Activated CD8-positive, alpha-beta T cell treated with anti-CD3 and anti-CD28 coated beads for 36 hours (primary cell): ENCODE measurements at regions not wholly inside any gene's neighbourhood (a gene's known extent, or its start where the extent isn't known, plus 50 kb on each side); places are given as distances from the start of the nearest gene placed in this dataset.

Source experiments
- ATAC-seq: fragments of 200-7000 bp; cut with Tn5 transposase; one replicate; pipeline ENCODE4 v1.10.0; 2021; ENCODE audit warnings: mild to moderate bottlenecking, moderate library complexity
- CTCF ChIA-PET: fragments of 350-600 bp; sonication (Branson Sonifier 250); formaldehyde crosslinking; loops from one replicate; lab custom pipeline; 2021; ENCODE audit warnings: antibody characterized with exemption; lab: Charles Lee
- POLR2A ChIA-PET: fragments of 350-600 bp; sonication (Branson Sonifier 250); formaldehyde crosslinking; loops from one replicate; lab custom pipeline; 2021; ENCODE audit warnings: antibody characterized with exemption; lab: Charles Lee
- DNase-seq: peaks from one replicate; pipeline ENCODE4 v3.0.0-alpha.2; 2020
- H3K27ac Mint-ChIP-seq: one replicate; pipeline ENCODE4 v1.8.0; 2021; ENCODE audit warnings: mild to moderate bottlenecking, mixed read lengths
- H3K27me3 Mint-ChIP-seq: one replicate; pipeline ENCODE4 v1.8.0; 2021; ENCODE audit warnings: mixed read lengths
- H3K36me3 Mint-ChIP-seq: one replicate; pipeline ENCODE4 v1.8.0; 2021; ENCODE audit warnings: low read depth, mixed read lengths
- H3K4me1 Mint-ChIP-seq: one replicate; pipeline ENCODE4 v1.8.0; 2021; ENCODE audit warnings: low read depth, mixed read lengths
- H3K4me3 Mint-ChIP-seq: one replicate; pipeline ENCODE4 v1.8.0; 2021; ENCODE audit warnings: mild to moderate bottlenecking, moderate library complexity, mixed read lengths
- H3K9me3 Mint-ChIP-seq: one replicate; pipeline ENCODE4 v1.8.0; 2021; ENCODE audit warnings: mixed read lengths
- intact Hi-C: fragments of 100-400 bp; cut with micrococcal nuclease; formaldehyde crosslinking; loops from one replicate; pipeline ENCODE4 v1.10.0; 2022
- TF ChIP-seq, protein P1 (sequence below): fragments of 200-600 bp; IDR thresholded peaks from one replicate; pipeline ENCODE4 v1.8.0; 2022; ENCODE audit warnings: antibody characterized with exemption, mild to moderate bottlenecking

DNA sequence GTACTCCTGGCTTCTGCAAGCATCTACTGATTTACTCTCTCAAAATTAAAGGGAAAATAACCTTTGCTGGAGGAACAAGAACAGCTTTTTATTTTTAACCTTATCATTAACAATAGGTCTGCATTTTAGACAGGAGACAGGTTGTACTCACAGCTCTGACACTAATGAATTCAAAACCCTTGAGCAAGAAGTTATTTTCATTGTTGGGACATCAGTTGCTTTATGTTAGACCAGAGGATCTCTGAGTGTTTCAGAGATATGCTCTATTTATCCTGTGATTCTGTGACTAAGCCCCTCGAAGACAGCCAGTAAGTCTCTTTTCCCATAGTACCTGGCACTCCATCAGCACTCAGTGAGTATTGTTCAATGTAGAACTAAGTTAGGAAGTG lies 190.2 kb upstream of the PCSK5 start:
- ATAC-seq (no peak), DNase-seq (no peak)
- Mint-ChIP-seq H3K4me3 (no peak overlapping the region), H3K36me3 (no peaks in the 10 kb centered on the region), H3K27me3 (peaks cover 1% of the 10 kb centered on the region), H3K27ac (no peak overlapping the region), H3K9me3 (no peaks in the 10 kb centered on the region), H3K4me1 (no peaks in the 10 kb centered on the region)
- TF ChIP-seq, protein P1, sequence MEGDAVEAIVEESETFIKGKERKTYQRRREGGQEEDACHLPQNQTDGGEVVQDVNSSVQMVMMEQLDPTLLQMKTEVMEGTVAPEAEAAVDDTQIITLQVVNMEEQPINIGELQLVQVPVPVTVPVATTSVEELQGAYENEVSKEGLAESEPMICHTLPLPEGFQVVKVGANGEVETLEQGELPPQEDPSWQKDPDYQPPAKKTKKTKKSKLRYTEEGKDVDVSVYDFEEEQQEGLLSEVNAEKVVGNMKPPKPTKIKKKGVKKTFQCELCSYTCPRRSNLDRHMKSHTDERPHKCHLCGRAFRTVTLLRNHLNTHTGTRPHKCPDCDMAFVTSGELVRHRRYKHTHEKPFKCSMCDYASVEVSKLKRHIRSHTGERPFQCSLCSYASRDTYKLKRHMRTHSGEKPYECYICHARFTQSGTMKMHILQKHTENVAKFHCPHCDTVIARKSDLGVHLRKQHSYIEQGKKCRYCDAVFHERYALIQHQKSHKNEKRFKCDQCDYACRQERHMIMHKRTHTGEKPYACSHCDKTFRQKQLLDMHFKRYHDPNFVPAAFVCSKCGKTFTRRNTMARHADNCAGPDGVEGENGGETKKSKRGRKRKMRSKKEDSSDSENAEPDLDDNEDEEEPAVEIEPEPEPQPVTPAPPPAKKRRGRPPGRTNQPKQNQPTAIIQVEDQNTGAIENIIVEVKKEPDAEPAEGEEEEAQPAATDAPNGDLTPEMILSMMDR = no peak
- intact Hi-C loops = no loop called here
- CTCF ChIA-PET = no interaction called here
- POLR2A ChIA-PET = no interaction called here

DNA sequence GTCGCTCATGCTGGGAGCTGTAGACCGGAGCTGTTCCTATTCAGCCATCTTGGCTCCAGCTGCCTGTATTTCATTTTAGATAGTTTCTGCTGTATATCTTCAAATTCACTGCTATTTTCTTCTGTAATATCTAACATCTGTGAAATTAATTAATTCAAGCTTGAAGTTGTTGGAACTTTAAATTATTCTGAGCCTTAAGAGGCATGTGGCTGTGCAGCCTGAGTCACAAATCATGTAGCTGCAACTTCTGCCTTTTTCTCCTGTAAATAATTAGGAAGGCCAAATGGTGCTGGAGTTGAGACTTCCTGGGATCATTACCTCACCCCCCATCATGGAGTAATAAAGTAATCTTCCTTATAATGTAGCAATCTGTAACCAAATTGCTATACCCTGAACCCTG lies 183.3 kb upstream of the PCSK5 start:
- no peaks in the 10 kb centered on the region for H3K4me1 Mint-ChIP-seq
- ATAC-seq (no peak), DNase-seq (no peak)
- POLR2A ChIA-PET = no interaction called here
- no peaks in the 10 kb centered on the region for H3K36me3 Mint-ChIP-seq
- H3K27me3 Mint-ChIP-seq = peaks cover 1% of the 10 kb centered on the region
- H3K4me3 Mint-ChIP-seq = no peak overlapping the region
- no peak overlapping the region for H3K27ac Mint-ChIP-seq
- H3K9me3 Mint-ChIP-seq = no peaks in the 10 kb centered on the region
- TF ChIP-seq, protein P1 = no peak
- intact Hi-C loops = no loop called here
- CTCF ChIA-PET = no interaction called here

DNA sequence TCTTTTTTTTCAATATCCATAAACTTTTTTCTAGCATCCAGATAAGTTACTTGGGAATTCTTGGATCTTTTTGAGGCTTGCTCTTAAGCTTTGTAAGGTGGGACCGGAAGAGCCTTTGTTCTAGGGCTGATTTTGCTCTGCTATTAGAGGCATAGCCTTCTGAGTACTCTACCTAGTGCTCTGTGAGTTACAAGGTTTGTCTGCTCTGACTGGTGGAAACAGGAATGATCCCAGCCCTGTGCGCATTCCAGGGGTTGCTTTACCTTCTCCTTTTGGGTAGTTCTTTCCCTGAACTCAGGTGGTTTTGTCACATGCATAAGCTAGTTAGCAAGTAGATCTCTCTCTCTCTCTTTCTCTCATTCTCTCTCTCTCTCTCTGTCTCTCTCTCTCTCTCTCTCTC lies 180.8 kb upstream of the PCSK5 start:
- ChIA-PET CTCF (no interaction called here), POLR2A (no interaction called here)
- intact Hi-C loops = no loop called here
- ATAC-seq (no peak), DNase-seq (no peak)
- TF ChIP-seq, protein P1 = no peak
- Mint-ChIP-seq H3K36me3 (no peaks in the 10 kb centered on the region), H3K9me3 (no peaks in the 10 kb centered on the region), H3K27me3 (no peaks in the 10 kb centered on the region), H3K27ac (no peak overlapping the region), H3K4me3 (no peak overlapping the region), H3K4me1 (no peaks in the 10 kb centered on the region)

DNA sequence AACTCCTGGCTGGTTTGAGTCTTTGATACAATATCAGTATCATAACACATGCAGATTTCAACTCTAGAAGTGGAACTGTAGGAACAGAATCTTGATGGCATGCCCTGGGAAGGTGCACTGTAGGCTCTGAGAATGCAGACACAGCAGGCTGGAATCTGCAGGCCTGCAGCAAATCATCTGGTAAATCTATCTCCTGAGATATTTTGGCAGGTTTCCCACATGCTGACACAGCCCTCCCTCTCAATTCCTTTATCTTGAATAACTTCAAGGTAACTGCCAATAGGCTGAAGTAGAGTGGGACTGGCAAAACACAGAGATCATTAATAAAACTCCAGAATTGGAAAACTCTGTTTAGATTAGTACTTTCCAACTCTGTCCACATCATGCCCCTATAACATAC lies 177.8 kb upstream of the PCSK5 start:
- POLR2A ChIA-PET = no interaction called here
- Mint-ChIP-seq H3K27me3 (peaks cover 1% of the 10 kb centered on the region), H3K36me3 (no peaks in the 10 kb centered on the region)

DNA sequence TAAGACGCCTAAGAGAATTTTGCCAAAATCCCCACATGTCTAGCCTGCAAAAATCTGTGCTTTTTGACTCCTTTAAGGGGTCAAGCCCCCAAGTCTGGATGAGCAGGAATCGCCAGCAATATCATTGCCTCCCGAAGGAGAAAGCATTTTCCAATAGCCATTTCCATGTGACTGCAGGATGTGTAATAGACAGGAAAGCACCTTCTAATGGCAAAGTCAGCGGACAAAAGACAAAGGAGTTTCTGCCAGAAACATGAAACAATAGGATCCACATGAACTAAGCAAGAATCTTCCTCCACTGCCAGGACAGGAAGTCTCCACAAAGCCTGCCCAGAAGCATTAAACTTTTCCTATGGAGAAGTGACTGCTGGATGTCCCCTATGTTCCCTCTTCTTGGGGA lies 177.1 kb upstream of the PCSK5 start:
- intact Hi-C loops = no loop called here

More for the DNA sequence above, 177.8 kb upstream of the PCSK5 start:
- ATAC-seq = no peak
- H3K9me3 Mint-ChIP-seq = no peaks in the 10 kb centered on the region
- no peak overlapping the region for H3K27ac Mint-ChIP-seq
- TF ChIP-seq, protein P1 = no peak
- H3K4me3 Mint-ChIP-seq = no peak overlapping the region
- CTCF ChIA-PET = no interaction called here
- no peak for DNase-seq
- H3K4me1 Mint-ChIP-seq = no peaks in the 10 kb centered on the region
- intact Hi-C loops = no loop called here

More for the DNA sequence above, 177.1 kb upstream of the PCSK5 start:
- Mint-ChIP-seq H3K4me3 (no peak overlapping the region), H3K9me3 (no peaks in the 10 kb centered on the region), H3K27ac (no peak overlapping the region), H3K27me3 (peaks cover 1% of the 10 kb centered on the region), H3K4me1 (no peaks in the 10 kb centered on the region), H3K36me3 (no peaks in the 10 kb centered on the region)
- CTCF ChIA-PET = no interaction called here
- POLR2A ChIA-PET = no interaction called here
- ATAC-seq = no peak
- TF ChIP-seq, protein P1 = no peak
- no peak for DNase-seq
